ENCODE measurements at regions not wholly inside any gene's neighbourhood (a gene's known extent, or its start where the extent isn't known, plus 50 kb on each side); places are given as distances from the start of the nearest gene placed in this dataset.

- no peaks in the 10 kb centered on the region for H3K4me1 ChIP-seq (ENCODE audit: control insufficient read depth, insufficient read depth, low read length)
- H2BK5ac ChIP-seq (ENCODE audit: low read depth, low read length, poor library complexity, severe bottlenecking) = no peak overlapping the region
- no peaks in the 10 kb centered on the region for H4K20me1 ChIP-seq (ENCODE audit: insufficient read depth, low read length)
- H3K56ac ChIP-seq (ENCODE audit: extremely low read depth, insufficient read depth, low read length) = no peak overlapping the region
- no peak overlapping the region for H2BK20ac ChIP-seq (ENCODE audit: low read depth, low read length)
- ChIA-PET CTCF (interaction anchor here (0.6 kb wide), 1 partner anchor 123 kb away, joined by 3 read pairs; no protein-coding TSS in a partner anchor), POLR2A (ENCODE audit: unreplicated experiment) (no interaction called here)
- dilution Hi-C loops (cut with HindIII; ENCODE audit: low sequenced_read_pairs, unreplicated experiment) = no loop called here
- H3K4ac ChIP-seq (ENCODE audit: low read depth, low read length) = no peak overlapping the region
- H4K8ac ChIP-seq (ENCODE audit: low read depth in 2 of 2, low read length in 2 of 2) = no peak overlapping the region
- no peak overlapping the region for H2AFZ ChIP-seq (replicated peaks; ENCODE audit: low read length, poor library complexity)
- no TSS peak for BruUV-seq (replicated peaks)
- no peaks in the 10 kb centered on the region for H3K9me3 ChIP-seq (ENCODE audit: control insufficient read depth, insufficient read depth, low read length)
- intact Hi-C loops (cut with micrococcal nuclease) = no loop called here
- H3K36me3 ChIP-seq (ENCODE audit: control insufficient read depth, insufficient read depth, low read length) = no peaks in the 10 kb centered on the region
- no peak overlapping the region for H2AK9ac ChIP-seq (replicated peaks; ENCODE audit: low read depth, low read length, poor library complexity)
- in situ Hi-C loops (cut with MboI; ENCODE audit: low sequenced_read_pairs) = no loop called here
- ATAC-seq (ENCODE audit: low read depth) (no peak), DNase-seq (no peak)
- WGBS, 2 experiments (ENCODE audit: extremely low coverage in 2 of 2, insufficient read length in 1 of 2) = no CpG with 5 or more reads among the region's 4 CpGs
- H2BK120ac ChIP-seq (ENCODE audit: low read depth, low read length) = no peak overlapping the region
- H3K18ac ChIP-seq (ENCODE audit: low read depth, low read length) = no peak overlapping the region
- H2BK15ac ChIP-seq (ENCODE audit: low read depth, low read length) = no peak overlapping the region
- H4K91ac ChIP-seq (ENCODE audit: insufficient read depth, low read depth, low read length) = no peak overlapping the region
- no peak overlapping the region for H3K9ac ChIP-seq (ENCODE audit: low read depth, low read length)
- H4K5ac ChIP-seq (ENCODE audit: low read depth, low read length) = no peak overlapping the region
- H3K4me3 ChIP-seq (ENCODE audit: insufficient read depth, low read depth, low read length) = no peak overlapping the region
- no peak overlapping the region for H3K14ac ChIP-seq (replicated peaks; ENCODE audit: low read depth, low read length)
- no peak overlapping the region for H3K23ac ChIP-seq (ENCODE audit: low read depth, low read length)
- H3K79me1 ChIP-seq (ENCODE audit: low read depth in 1 of 2, low read length in 2 of 2) = no peaks in the 10 kb centered on the region
- no peak overlapping the region for H3K4me2 ChIP-seq (ENCODE audit: low read depth, low read length)
- no peak overlapping the region for H2AK5ac ChIP-seq (ENCODE audit: low read depth, low read length)
- no peak overlapping the region for H3K27ac ChIP-seq (ENCODE audit: insufficient read depth, low read length)
- TF ChIP-seq CEBPB (IDR thresholded peaks at IDR 0.05; ENCODE audit: low read depth, low read length) (peak; percentile 93), RAD21 (IDR thresholded peaks at IDR 0.05; ENCODE audit: low read length) (no peak)
- no peaks in the 10 kb centered on the region for H3K9me1 ChIP-seq (ENCODE audit: insufficient read depth, low read length)
- H3K27me3 ChIP-seq (ENCODE audit: control insufficient read depth, insufficient read depth, low read length) = peaks cover 2% of the 10 kb centered on the region
Observed at GRCh38 chr10:58994226-58995057, 182.0 kb upstream of the PHYHIPL start.
